NCI-H748 (cell line): ENCODE measurements at regions not wholly inside any gene's neighbourhood (a gene's known extent, or its start where the extent isn't known, plus 50 kb on each side); places are given as distances from the start of the nearest gene placed in this dataset.
"Not testable (repeated sequence)": the region's sequence is repeated elsewhere in the genome, so short reads cannot be mapped to it uniquely, and the experiment has no call there.

Source experiments
- DNase-seq: peaks from one replicate; lab custom pipeline; 2025; ENCODE audit not compliant: unreplicated experiment; lab: John Stamatoyannopoulos, UW

DNA sequence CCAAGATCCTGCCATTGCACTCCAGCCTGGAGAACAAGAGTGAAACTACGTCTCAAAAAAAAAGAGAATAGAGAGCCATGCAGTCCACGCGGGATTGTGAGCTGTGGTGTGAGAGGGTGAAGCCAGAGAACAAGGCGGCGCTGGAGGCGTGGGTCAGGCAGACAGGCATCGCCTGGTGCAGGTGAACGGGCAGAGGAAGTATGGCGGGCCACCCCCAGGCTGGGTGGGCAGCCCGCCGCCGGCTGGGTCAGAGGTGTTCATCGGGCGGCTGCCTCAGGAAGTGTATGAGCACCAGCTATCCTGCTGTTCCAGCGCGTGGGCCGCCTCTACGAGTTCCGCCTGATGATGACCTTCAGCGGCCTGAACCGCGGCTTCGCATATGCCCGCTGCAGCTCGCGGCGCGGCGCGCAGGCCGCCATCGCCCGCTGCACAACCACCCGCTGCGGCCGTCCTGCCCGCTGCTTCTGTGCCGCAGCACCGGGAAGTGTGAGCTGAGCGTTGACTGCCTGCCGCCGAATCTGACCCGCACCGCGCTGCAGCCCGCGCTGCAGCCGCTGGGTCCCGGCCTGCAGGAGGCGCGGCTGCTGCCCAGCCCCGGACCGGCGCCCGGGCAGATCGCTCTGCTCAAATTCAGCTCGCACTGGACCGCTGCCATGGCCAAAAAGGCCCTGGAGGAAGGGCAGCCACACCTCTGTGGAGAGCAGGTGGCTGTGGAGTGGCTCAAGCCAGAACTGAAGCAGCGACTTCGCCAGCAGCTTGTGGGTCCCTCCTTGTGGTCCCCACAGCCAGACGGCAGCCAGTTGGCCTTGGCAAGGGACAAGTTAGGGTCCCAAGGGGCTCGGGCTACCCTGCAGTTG is 95.5 kb upstream of the PLEKHM1 start:
- not testable (repeated sequence) for DNase-seq

DNA sequence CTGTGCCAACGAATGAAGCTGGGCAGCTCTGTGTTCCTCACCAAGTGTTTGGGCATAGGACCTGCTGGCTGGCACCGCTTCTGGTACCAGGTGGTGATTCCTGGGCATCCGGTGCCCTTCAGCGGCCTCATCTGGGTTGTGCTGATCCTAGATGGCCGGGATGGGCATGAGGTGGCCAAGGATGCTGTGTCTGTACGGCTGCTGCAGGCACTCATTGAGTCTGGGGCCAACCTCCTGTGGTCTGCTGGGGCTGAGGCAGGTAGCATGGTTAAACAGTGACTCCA is 96.1 kb upstream of the PLEKHM1 start:
- not testable (repeated sequence) for DNase-seq

DNA sequence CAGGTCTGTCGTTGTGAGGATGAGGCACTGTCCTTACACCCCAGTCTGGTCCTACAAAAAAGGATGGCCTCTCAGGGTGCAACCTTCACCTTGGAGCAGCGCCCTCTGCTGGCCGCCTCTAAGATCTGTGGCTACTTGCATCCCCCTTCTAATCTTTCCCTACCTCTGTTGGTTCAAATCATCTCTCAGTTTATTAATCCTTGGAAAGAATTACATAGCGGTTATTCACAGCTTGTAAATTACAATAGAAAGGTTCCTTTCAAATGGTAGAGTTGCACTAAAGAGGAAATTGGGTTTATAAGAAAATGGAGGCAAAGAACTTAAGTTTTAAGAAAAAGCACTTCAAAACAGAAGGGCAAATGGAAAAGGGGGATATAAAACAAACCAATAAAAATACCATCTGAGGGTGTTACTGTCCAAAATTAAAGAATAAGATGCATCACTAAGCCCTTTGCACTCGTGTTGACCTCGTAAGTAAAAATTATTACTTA is 102.0 kb upstream of the PLEKHM1 start:
- not testable (repeated sequence) for DNase-seq

DNA sequence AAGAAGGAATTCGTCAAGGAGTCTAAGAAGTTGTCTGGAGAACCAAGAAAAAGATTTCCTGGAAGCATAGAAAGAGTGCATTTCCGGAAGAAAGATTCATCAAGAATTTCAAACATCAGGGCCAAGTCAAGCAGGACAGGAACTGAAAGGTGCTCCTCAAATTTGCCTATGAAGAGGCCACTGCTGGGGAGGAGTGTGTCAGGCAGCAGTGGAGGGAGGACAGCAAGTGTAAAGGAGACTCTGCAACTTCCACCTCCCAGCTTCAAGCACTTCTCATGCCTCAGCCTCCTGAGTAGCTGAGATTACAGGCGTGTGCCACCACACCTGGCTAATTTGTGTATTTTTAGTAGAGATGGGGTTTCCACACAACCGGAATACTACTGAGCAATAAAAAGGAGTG is 105.8 kb upstream of the PLEKHM1 start:
- DNase-seq = not testable (repeated sequence)

DNA sequence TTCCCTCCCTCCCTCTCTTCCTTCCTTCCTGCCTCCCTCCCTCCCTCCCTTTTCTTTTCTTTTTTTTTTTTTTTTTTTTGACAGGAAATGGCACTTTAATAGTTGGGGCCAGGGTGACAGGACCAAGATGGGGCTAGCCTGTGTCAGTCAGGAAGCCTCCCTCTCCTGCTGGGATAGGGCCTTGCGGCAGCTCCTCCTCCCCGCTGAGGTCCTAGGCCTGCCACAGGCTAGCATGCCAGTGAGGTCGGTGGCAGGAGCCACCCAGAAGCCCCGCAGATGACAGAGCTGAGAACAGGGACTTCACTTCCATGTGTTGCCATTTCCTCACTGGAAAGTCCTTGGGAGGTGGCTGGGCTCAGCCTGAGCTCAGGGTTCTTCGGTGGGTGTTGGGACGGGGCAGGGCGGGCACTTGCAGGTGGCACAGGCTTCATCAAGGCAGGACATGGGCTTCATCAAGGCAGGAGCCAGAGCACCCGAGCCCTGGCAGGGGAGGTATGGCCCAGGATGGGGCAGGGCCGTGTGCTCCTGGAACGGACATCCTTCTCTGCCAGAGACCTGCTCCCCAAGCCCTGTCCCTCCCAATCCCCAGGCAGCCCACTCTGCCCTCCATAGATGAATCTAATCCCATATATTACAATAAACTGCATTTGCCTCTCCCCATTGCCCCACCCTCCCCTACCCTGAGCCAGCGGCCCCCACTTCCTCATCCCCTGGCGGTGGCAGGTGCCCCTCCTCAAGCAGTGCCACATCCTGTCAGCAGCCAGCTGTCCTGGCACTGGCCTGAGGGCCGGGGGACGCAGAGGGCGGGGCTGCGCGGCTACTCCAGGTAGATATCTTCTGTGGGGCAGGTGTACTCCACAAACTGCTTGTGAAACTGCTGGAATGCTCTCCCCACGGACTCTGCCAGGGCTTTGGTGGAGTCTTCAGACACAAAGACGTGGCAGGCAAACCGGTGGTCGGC is 109.8 kb upstream of the PLEKHM1 start:
- not testable (repeated sequence) for DNase-seq

DNA sequence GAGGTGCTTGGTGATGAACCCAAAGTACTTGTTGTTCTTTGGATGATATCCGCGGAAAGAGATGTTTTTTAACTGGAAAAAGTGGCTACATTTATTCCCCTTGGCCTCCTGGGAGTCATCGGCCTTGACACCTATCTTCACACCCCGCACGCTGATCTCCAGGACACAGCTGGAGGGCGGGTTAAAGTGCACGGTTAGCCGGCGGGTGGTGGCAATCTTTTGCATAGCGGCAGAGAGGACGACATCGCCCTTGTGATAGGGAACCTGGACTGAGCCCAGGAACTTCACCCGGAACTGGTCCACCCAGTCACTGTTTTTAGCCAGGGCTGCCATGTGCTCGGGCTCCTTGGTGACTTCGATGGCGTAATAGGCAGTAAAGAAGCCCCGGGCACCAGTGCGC is 110.5 kb upstream of the PLEKHM1 start:
- not testable (repeated sequence) for DNase-seq

DNA sequence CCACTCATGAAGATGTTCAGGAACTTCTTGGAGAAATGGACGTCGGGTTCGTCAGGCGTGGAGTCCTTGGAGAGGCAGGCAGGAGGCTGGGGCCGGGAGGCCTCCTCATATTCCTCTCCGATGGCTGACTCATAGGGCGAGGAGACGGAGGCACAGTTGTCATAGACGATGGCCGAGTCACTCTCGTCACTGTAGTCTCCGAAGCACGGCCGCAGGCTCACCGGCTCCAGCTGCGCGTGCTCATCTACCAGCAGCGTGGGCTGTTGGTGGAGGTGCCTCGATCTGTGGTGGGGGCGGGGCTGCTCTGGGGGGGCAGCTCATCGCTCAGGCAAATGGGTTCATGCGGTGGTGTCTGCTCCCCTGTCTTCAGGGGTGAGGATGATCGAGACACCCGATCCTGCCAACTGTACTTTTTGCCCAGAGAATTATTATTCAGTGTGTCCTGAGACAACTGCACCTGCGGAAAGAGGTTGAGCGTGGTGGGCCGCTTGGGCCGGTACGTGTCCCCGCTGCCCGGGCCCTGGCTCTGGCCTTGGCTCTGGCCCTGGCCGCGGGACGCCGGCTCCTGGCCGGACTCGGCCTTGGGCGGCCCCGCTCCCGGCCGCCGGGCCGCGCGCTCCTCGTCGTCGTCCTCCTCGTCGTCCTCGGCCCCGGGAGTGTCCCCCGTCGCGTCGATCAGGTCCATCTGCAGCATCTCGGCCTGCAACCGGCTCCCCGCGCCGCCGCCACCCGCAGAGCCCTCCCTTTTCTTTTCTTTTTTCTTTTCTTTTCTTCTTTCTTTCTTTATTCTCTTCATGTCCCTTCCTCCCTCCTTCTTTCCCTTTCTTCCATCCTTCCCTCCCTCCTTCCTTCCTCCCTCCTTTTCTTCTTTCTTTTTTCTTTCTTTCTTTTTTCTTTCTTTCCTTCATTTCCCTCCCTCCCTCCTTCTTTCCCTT is 111.4 kb upstream of the PLEKHM1 start:
- not testable (repeated sequence) for DNase-seq

DNA sequence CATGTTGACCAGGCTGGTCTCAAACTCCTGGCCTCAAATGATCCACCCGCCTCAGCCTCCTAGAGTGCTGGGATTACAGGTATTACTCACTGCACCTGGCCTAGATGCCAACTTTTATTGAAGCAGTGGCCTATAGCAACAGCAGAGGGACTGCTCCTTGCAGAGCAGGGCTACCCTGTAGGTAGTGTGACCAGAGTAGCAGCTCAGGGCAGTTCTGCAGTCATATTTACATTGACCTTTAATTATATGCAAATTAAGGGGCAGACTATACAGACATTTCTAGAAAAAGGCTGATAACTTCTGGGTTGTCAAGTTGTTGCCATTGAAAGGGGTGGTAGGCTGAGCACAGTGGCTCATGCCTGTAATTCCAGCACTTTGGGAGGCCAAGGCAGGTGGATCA is 115.2 kb upstream of the PLEKHM1 start:
- not testable (repeated sequence) for DNase-seq

DNA sequence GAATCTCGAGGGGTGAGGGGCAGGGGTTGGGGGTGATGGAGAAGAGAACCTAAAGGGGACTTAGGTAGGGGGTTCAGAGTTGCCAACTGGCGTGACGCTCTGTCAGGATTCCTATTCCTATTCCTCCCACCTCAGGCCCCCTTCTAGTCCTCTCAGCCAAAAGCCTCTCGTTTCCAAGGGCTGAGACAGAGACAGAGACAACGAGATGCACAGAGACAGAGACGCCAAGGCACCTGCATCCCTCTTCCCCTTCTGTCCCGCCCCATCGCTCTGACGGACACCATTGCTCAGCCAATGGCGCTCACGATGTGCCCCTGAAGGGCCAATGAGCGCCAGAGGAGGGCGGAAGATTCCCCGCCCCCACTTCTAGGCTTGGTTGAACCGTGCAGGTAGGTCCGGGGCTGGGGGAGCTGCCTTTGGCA is 129.5 kb upstream of the PLEKHM1 start:
- not testable (repeated sequence) for DNase-seq

DNA sequence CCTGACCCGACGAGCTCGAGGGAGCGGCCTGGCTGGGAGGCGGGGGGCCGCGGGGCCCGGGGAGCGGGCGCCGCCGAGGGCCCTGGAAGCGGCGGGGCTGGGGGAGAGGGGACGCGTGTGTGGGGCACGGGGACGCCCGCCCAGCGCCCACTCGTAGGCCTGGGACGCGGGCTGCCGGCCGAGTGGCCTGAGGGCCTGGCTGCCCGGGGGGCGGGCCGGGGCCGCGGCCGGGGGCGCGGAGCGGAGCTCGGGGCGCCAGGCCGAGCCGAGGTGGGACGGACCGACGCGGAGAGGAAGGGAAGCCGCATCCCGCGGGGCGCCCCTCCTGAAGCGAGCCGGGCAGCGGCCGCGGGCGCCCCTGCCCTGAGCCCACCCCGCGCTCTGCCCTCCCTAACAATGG is 129.9 kb upstream of the PLEKHM1 start:
- DNase-seq = not testable (repeated sequence)

DNA sequence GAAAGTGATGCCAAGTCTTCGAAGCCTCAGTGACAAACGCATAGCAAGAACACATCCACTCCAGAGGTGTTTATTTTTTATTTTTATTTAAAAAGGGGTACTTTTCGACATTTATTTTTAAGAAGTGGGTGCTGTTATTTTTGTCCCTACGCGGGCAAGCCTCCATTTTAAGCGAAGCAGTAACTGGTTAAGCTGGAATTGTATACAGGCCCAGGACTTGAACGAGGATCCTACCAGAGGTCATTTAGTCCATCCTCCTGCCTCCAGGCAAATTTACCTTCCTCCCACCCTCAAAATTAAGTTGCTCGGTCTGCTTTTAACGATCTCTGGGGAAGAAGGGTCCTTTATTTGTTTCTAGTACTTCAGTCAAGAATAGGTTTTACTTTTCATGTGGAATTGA is 130.6 kb upstream of the PLEKHM1 start:
- DNase-seq = not testable (repeated sequence)

DNA sequence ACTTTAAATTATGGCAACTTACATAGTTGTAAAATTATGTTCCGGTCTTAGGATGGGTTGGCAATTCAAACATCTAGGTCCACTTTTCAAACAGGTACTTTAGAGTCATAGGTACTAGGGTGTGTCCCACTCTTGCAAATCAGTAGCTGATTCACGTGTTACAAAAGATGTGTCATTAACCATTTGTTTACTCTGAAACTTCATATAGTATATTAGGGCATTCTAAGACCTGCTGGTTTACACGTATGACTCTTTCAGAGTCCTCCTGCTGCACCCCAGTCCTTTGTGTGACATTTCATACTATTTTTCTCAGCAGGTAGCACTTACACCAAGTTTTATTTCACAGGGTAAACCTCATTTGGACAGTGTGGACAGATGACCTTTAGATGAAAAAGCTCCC is 131.8 kb upstream of the PLEKHM1 start:
- not testable (repeated sequence) for DNase-seq

DNA sequence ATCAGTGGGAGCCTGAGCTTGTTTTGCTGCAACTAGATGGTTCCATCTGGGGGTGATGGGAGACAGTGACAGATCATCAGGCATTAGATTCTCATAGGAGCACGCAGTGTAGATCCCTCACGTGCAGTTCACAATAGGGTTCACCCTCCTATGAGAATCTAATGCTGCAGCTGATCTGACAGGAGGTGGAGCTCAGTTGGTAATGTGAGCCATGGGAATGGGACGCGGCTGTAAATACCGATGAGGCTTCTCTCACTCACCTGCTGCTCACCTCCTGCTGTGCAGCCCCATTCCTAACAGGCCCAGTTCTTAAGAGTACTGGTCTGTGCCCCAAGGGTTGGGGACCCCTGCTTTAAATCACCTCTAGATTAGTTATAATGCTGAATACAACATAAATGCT is 137.5 kb upstream of the PLEKHM1 start:
- no peak for DNase-seq

DNA sequence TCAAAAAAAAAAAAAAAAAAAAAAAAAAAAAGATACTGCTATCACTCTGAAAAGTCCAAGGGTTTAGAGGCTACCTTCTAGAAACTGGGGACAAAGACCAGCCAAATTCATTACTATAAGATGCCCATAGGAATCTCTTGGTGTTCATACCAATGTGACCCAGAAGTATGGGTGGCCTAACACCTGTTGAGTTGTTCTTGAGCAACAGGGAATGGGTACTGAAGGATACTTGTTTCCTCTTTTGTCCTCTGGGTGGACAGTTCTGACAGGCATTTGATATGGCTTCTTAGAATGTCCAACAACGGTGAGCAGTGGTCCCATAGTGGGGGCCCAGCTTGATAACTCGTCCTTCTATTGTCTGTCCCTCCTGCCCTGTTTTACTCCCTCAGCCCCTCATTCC is 141.4 kb upstream of the PLEKHM1 start:
- DNase-seq = no peak

DNA sequence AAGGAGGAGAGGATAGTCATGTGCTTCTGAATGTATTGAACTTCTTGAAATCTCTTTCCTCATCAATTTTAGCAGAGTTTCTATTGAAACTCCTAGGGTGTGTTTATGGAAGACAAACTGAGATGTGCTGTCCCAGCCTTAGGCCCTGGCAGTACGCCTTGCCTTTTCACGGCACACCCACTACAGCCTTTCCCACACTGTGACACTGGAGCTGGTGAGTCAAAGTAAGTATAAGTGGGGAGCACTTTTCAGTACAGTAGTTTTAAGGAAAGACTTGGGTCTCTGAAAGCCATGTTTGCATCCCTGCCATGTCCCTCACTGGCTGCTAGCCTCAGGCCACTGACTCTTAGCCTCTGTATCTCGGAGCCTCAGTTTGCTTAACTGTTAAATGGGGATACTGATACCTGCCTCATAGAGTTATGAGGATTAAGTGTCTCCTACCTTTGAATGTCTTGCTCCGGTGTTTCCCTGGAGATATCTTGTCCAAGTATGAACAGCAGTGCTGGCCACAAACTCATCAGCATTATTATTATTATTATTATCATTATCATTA is 144.7 kb upstream of the CRHR1 start:
- DNase-seq = no peak

DNA sequence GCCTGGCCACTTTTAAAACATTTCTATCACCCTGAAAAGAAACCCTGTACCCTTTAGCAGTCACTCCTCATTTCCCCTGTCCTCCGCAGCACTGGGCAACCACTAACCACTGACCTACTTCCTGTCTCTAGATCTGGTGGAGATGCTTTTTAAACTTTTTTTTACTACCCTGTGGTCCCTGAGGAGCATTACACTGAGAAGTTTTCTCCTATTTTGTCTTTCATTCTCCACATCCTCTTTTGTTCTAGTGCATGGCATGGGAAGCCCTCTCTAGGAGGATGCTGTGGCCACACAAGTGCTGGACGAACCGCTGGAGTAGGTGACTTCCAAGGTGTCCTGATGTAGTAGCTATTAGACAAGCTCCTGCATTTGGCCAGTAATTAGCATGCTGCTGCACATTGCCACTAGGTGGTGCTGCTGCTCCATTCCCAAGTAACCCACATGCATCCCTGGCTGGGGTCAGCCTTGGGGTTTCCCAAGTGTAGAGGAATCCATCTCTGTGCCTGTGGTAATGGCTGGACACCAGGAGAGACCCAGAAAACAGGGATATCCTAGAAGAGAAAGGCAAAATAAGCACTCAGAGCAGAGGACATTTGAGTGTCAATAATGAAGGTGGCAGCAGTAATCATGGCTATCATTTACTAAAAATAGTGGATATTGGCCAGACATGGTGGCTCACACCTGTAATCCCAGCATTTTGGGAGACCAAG is 143.8 kb upstream of the CRHR1 start:
- no peak for DNase-seq

DNA sequence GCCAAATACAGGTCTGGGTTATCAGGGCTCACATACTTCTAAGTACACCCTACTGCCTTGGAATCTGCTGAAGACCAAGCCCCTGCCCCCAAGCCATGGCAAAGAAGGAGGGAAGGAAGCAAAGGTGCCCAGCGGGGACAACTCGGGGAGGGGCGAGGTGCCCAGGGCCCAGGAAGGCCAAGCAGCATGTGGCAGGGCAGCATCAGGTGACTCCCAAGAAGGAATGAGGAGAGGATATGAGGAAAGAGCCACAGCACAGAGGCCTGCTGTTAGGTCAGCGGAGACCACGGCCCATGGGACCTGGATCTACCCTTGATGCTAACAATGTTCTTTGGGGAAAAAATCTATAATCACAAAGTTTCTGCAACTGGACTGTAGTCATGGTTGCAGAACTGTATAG is 142.6 kb upstream of the CRHR1 start:
- DNase-seq = no peak

DNA sequence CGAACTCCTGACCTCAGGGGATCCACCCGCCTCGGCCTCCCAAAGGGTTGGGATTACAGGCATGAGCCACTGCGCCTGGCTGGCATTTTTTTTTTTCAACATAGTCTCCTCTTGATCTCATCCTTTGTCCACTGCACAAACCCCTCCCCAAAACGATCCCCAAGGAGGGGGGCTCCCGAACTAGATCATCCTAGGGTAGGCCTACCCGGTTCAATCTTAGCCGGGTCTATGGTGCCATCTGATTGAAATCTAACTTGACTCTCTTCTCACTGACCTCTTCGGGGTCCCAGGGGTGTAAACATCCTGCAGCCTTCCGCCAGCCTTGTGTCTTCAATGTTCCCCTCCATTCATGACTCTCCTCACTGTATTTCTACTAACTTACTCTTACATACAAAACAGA is 140.5 kb upstream of the CRHR1 start:
- no peak for DNase-seq

DNA sequence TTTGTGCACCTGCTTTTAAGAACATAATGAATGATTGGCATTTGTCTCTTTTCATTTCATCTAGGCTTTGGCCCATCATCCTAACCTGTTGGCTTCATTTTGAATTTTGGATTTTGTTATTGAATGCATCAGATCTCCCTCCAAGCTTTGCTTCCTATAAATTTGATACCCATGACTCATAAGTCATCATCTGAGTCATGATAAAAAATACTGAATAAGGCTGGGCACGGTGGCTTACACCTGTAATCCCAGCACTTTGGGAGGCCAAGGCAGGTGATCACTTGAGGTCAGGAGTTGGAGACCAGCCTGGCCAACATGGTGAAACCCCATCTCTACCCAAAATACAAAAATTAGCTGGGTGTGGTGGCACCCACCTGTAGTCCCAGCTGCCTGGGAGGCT is 139.5 kb upstream of the CRHR1 start:
- DNase-seq = not testable (repeated sequence)

DNA sequence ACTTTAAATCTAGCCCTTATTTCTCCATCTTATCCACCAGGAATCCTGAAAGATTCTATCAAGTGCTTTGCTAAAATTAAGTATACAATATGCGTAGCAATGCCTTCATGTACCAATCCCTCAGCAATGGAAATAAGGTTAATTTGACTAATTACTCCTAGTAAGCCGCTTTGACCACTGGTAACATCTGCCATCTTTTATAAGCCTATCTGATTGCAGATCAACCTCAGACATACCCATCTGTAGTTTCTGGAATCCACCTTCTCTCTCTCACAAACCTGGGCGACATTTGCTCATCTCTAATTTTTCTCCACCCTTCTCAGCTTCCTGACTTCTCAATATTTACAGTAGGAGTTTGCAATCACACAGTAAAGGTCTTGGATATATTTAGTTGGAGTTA is 138.8 kb upstream of the CRHR1 start:
- DNase-seq = no peak
